ENCODE measurements at regions not wholly inside any gene's neighbourhood (a gene's known extent, or its start where the extent isn't known, plus 50 kb on each side); places are given as distances from the start of the nearest gene placed in this dataset.

- TF ChIP-seq, protein P1, sequence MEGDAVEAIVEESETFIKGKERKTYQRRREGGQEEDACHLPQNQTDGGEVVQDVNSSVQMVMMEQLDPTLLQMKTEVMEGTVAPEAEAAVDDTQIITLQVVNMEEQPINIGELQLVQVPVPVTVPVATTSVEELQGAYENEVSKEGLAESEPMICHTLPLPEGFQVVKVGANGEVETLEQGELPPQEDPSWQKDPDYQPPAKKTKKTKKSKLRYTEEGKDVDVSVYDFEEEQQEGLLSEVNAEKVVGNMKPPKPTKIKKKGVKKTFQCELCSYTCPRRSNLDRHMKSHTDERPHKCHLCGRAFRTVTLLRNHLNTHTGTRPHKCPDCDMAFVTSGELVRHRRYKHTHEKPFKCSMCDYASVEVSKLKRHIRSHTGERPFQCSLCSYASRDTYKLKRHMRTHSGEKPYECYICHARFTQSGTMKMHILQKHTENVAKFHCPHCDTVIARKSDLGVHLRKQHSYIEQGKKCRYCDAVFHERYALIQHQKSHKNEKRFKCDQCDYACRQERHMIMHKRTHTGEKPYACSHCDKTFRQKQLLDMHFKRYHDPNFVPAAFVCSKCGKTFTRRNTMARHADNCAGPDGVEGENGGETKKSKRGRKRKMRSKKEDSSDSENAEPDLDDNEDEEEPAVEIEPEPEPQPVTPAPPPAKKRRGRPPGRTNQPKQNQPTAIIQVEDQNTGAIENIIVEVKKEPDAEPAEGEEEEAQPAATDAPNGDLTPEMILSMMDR (IDR thresholded peaks at IDR 0.05; ENCODE audit: insufficient read depth, low read depth, low read length) = no peak
- no peak for TF ChIP-seq EZH2 (IDR thresholded peaks at IDR 0.05; ENCODE audit: insufficient read depth, low read length)
Measured at GRCh38 chr2:17136231-17136630, 382.0 kb downstream of the RAD51AP2 start.
